HL-60 (cell line): ENCODE measurements at regions not wholly inside any gene's neighbourhood (a gene's known extent, or its start where the extent isn't known, plus 50 kb on each side); places are given as distances from the start of the nearest gene placed in this dataset.

ENCODE experiments used
- DNase-seq, 2 experiments: peaks; one replicate each; pipeline ENCODE4 v3.0.0-alpha.2; 2010 to 2020; ENCODE audit warnings: low read depth in 1 of 2, low spot score in 1 of 2
- H3K27ac ChIP-seq: fragments of 250-450 bp; sonication (Bioruptor Pico); replicated peaks from 2 replicates; pipeline ENCODE4 v1.5.1; 2020; ENCODE audit warnings: mild to moderate bottlenecking, moderate library complexity
- H3K27me3 ChIP-seq: fragments of 250-450 bp; sonication (Bioruptor Pico); 2 replicates; pipeline ENCODE4 v1.5.1; 2021; ENCODE audit warnings: mild to moderate bottlenecking, moderate library complexity; ENCODE audit not compliant: insufficient read depth, poor library complexity, severe bottlenecking
- H3K4me3 ChIP-seq: replicated peaks from 2 replicates; pipeline ENCODE4 v1.5.1; 2011; ENCODE audit warnings: mild to moderate bottlenecking, control low read depth, low read length; ENCODE audit not compliant: insufficient read depth
- CTCF ChIP-seq: IDR thresholded peaks from one replicate; pipeline ENCODE4 v1.5.1; 2011; ENCODE audit warnings: low read length, control low read depth, inconsistent platforms; ENCODE audit not compliant: insufficient read depth
- GABPA ChIP-seq: IDR thresholded peaks from 2 replicates; pipeline ENCODE4 v1.6.1; 2012; ENCODE audit warnings: low read depth
- POLR2AphosphoS5 ChIP-seq: IDR thresholded peaks from 2 replicates; pipeline ENCODE4 v1.6.1; 2012; ENCODE audit warnings: low read depth
- REST ChIP-seq: IDR thresholded peaks from 2 replicates; pipeline ENCODE4 v1.6.1; 2012; ENCODE audit warnings: low read depth; ENCODE audit not compliant: insufficient replicate concordance
- SPI1 ChIP-seq: IDR thresholded peaks from 2 replicates; pipeline ENCODE4 v1.6.1; 2012; ENCODE audit warnings: low read depth, mild to moderate bottlenecking, borderline replicate concordance

GRCh38 chr18:47387864-47388263 lies 136.4 kb upstream of the SKOR2 start:
- Histone ChIP-seq H3K27me3 (peaks cover 14% of the 10 kb centered on the region), H3K27ac (no peak overlapping the region), H3K4me3 (no peak overlapping the region)
- DNase-seq, result no peak
- TF ChIP-seq REST, result no peak
- no peak for TF ChIP-seq GABPA
- no peak for TF ChIP-seq SPI1
- TF ChIP-seq CTCF, result no peak
- TF ChIP-seq POLR2AphosphoS5, result no peak

DNA sequence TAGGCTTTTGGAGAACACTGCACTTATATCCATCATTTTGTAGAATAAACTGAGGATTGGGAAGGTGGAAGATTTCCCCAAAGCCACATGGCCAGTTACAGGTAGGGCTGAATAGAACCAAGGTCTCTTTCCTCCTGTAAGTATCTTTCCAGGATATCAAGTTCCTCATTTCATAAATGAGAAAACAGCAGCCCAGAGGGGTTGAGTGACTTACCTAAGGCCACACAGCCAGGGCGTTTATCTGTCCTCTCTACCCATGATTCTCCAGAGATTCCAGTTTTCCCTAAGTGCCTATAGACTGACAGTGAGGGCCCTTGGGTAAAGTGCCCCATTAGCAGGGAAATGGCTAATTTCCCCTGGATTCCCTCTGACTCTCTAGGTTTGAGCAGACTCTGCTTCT lies 132.3 kb upstream of the SKOR2 start:
- Histone ChIP-seq H3K27me3 (peaks cover 10% of the 10 kb centered on the region), H3K4me3 (no peak overlapping the region), H3K27ac (no peak overlapping the region)
- no peak for TF ChIP-seq POLR2AphosphoS5
- TF ChIP-seq CTCF, result no peak
- TF ChIP-seq SPI1, result no peak
- TF ChIP-seq REST, result no peak
- TF ChIP-seq GABPA, result no peak
- no peak for DNase-seq

DNA sequence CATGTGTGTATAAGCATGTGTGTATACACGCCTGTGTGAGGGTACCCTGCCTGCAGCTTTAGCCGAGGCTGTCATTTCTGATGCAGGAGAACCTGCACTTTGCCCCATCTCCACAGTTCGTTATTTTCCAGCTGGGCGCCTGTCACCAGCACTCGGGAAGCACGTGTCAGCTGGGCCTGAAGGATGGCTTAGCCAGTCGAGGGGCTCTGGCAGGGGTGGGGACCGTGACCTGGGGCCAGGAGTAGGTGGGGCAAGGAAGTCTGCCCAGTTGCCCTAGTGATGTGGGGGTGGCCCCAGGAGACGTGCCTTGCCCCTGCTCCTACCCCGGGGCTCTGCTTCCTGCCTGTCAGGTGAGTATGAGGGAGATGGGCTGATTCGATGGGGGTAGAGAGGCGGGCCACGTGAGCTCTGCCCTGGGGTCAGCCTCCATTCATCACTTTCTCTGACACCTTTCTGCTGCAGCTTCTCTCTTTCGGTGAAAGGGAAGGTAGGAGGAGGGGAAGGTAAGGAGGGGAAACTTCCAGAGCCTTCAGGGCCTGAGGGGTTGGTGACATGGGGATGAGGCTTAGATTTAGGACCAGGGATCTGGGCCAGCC lies 130.6 kb upstream of the SKOR2 start:
- no peak for DNase-seq
- no peak overlapping the region for H3K4me3 ChIP-seq
- H3K27ac ChIP-seq, result no peak overlapping the region

More for the DNA sequence above, 130.6 kb upstream of the SKOR2 start:
- no peak for TF ChIP-seq REST
- no peak for TF ChIP-seq CTCF
- no peak for TF ChIP-seq SPI1
- no peak for TF ChIP-seq POLR2AphosphoS5
- TF ChIP-seq GABPA, result no peak
- H3K27me3 ChIP-seq, result peaks cover 3% of the 10 kb centered on the region
